Retina (tissue), 1 donor: ENCODE measurements at regions not wholly inside any gene's neighbourhood (a gene's known extent, or its start where the extent isn't known, plus 50 kb on each side); places are given as distances from the start of the nearest gene placed in this dataset.
"Not testable (repeated sequence)": the region's sequence is repeated elsewhere in the genome, so short reads cannot be mapped to it uniquely, and the experiment has no call there.

Experiments used
- DNase-seq: peaks from one replicate; pipeline ENCODE4 v3.0.0-alpha.2; 2016

DNA sequence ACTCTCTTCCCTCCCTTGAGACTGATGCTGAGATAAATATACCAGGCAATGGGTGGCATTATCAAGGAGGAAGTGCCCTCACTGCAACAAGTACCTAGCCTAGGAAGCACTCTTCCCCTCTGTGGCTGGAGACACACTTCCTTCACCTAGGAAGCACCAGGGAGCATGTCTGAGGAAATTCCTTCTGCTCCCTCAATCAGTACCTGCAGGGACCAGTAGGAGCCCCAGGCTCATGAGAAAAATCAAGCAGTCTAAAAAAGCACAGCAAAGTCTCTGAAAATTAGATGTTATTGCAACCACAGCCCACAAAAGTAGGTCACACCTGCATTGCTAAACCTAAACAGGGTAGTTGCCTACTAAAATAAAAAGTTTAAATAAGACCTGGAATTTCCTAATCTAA is 78.2 kb upstream of the TRPM1 start:
- DNase-seq = no peak

DNA sequence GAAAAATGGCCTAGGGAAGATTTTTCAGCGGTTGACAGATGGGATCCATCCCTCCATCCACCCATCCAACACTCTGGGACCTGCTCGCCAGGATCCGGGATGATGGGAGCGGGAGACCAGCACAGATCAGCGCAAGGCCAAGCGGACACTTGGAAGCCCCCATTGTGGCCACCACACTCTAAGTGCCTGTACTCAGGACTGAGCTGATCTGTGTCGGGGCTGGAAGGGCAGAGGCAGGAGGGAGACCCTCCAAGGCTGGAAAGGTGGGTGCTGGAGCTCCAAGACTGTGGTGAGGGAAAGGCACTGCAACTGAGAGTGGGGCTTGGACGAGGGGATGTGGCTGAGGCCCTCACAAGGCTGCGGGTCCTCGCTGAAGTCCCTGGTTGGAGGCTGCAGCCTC is 91.8 kb upstream of the TRPM1 start:
- no peak for DNase-seq

DNA sequence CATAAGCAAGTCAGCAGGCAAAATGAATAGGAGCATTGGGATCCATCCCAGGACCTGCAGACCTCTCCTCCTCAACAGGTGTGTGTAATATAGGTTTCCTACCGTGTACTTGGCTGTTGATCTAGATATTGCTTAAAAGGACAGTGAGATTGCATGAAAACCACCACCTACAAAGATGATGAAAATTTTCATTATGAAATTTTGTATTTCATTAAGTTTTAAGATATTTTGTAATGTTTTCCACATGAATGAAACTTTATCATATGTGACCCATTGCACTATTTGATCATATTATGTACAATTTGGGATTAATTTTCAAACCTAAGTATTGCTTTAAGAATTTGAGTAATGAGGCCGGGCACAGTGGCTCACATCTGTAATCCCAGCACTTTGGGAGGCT is 94.3 kb upstream of the TRPM1 start:
- DNase-seq = no peak

DNA sequence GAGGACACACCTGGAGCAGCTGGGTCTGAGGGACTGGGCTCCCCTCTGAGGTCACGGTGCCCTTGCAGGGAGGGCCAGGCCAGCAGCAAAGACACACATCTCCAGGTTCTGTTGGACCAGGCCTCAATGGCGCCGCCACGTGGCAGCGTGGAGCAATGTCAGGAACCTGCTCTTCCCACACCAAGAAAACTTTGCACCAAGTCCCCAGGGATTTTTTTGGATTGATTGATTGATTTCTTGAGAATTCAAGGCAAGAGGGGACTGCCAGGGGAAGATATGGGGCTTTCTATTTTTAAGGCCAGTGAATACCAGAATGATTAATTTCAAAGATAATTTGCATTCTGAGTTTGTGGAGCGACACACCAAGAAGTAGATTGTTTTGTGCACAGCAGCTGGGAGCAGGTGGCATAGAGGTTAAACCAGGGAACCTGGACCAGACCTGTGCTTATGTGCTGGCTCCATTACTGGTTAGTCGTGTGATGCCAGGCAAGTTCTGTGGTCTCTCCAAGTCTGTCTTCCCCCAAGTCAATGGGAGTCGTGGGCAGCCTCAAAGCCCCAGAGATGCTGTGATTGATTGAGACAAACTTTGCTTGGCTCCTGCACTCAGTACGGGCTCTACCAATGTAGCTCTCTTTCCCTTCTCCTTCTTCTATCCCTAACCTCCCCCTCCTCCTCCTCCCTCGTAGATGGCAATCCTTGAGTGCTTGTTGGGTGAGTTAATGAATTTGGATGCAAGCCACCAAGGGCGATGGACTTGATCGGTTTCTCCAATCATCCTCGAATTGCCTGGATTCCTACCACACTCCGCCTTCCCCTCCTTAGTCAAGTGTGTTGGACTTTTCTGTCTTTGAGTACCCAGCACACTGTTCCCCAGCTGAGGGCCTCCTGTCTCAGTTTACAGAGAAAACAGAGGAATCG is 96.2 kb upstream of the TRPM1 start:
- DNase-seq = no peak

DNA sequence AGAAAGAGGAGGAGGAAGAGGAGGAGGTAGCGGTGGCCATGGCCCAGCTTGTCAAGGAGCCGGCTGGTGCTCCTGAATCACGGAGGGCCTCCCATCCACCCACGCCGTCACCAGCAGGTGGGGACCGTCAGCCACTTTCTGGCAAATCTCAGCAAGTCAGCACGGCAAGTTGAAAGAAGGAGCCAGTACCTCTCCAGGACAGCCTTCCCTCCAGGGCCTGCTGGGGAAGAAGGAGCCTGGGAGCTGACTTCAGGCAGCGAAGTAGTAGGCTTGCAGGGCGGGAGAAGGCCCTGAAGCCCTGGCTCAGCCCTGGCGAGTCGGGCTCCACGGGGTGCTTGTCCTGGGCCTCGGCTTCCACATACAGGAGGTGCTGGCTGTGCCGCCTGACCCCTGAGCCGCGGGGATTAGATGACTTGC is 99.2 kb upstream of the TRPM1 start:
- DNase-seq = peak; percentile 81

DNA sequence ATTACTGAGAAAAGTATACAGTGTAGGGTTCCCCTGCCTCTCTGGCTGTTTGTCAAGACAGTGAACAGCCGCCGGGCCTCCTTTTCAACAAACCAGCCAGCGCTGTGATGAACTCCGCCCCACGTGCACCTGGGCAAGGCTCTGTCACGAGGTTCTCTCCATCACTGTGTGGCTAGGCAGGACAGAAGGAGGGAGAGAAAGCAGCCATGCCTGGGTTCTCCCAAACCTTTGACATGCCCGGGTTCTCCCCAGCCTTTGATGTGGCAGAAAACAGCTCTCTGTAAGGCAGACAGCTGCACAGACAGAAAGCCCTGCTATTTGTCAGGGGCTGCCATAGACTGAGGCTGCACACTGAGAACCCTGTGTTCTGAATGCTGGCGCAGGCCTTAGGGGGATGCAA is 101.4 kb upstream of the TRPM1 start:
- no peak for DNase-seq

DNA sequence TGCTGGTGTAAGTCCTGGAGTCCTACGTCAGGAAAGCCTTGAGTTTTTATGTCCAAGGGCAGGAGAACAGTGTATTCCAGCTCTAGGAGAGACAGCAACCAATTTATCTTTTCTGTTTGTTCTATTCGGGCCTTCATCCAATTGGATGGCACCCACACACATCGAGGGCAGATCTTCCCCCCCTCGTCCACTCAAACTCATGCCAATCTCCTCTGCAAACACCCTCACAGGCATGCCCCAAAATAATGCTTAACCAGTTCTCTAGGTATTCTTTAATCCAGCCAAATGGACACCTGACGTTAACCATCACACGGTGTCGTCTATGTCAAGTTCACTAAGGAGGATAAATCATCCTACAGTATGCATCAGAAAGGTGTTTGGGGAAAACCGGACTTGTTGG is 102.5 kb upstream of the TRPM1 start:
- DNase-seq = no peak

DNA sequence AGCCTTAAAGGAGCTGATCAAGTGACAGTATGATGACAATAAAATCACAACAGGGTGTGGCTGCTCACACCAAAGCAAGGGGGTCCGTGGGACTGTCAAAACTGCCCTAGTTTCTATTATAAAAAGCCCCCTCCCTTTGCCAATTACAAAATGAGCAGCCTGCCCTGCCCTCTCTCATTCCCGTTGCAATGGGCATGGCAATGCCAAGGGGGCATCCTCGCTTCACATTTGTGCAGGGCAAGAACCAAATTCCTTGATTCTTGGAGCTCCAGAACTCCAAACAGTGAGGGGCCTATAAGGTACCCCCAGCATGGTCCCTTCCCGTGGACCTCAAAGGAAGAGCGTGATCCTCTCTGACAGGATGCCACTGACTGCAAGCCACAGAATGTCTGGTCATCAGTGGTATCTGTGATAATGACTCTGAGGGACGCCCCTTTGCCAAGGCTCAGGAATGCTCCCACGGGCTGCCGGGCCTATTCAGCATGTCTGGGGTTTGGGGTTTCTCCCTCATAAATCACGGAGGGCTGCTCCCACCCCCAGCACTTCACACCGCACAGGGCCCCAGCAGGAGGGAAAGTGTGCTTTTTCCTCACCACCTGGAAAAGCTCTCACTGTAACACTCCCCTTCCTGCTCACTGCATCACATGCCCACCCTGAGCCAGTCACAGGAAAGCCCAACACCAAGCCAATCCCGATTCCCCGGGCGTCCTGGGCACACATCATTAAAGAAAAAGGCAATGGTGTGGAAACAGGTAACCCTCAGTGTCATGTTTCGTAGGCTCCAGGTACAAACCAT is 105.1 kb upstream of the TRPM1 start:
- DNase-seq = no peak

DNA sequence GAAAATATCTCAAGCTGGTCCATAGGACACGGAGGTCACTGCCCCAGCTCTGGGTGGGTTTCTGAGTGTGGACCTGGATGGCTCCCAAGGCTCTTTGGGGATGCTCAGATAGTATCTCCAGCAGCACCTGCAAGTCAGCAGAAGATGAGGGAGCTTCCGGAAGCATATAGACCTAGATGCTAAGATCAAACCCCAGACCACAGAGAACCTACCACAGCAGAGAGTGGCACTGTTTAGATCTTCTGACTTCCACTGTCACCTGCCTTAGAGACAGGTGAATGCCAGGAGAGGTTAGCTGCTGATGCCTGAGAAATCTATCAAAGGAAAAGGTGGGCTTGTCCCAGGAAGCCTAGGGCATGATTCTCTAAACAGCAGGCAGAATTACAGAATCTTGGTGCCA is 105.7 kb upstream of the TRPM1 start:
- no peak for DNase-seq

DNA sequence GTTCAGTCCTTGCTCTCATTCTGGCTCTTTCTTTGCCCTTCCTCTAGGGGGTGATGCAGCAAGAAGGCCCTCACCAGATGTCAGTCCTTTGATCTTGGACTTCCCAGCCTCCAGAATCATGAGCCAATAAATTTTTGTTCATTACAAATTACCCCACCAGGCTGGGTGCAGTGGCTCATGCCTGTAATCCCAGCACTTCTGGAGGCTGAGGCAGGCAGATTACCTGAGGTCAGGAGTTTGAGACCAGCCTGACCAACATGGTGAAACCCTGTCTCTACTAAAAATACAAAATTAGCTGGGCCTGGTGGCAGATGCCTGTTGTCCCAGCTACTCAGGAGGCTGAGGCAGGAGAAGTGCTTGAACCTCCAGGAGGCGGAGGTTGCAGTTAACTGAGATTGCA is 106.3 kb upstream of the TRPM1 start:
- DNase-seq = not testable (repeated sequence)

DNA sequence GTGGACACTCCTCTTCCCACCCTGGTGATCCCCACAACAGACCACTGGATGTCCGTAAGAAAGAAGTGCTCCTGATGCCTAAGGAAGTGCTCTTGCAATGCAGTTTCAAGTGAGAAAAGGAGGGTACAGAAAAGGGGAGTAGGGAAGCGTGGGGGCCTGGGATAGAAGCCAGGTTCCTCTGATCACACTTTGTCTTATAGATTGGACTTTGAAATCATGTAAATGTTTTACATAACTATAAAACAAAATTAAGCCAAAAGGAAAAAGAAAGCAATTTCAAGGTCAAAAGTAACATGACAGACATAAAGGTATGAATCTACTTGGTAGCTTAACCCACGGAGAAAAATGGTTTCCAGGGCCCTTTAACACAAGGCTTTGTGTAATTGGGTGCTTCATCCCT is 107.3 kb upstream of the TRPM1 start:
- no peak for DNase-seq

DNA sequence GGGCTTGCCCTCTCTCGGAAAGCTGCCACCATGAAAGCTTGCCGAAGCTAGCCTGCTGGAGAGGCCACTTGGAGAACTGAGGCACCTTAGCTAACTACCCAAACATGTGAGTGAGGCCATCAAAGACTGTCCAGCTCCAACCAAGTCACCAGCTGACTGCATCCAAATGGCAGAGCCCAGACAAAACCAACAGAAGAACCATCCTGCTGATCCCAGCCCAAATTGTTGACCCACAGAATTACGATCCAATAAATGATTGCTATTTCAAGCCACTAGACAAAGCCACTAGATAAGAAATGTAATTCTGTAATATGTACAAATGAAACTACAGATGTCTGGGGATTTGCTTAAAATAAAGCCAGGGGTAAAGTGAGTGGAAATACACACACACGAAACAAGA is 109.8 kb upstream of the TRPM1 start:
- no peak for DNase-seq

DNA sequence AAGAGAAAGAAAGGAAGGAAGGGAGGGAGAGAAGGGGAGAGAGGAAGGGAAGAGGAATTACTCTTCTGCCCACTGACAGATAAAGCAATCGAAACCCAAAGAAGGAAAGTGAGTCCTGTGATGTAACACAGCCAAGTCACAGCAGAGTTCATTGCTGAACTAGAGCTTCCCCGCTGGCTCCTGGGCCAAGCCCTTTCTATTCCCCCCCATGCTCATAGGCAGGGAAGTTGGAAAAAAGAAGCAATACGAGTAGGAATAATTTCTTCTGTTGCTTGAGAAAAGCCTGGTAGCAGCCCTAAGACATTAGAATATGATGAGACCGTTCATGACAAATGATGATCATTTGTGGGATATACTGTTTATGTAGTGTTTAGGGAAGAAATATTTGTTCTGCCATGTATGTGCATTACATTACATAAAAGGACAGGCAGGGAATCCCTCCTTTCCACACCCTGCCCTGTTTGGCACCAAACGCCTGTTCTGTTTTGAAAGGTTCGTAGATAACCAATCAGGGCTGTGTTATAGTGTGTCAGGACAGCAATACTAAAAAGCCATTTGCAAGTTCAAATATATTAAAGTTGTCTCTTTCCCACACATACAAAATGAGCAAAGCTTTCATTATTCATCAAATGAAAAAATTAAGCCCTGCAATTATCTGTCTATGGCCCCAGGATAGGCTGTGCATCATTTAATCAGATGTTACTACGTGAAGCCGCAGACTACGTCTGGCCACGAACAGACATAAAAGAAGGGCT is 111.0 kb upstream of the TRPM1 start:
- no peak for DNase-seq

DNA sequence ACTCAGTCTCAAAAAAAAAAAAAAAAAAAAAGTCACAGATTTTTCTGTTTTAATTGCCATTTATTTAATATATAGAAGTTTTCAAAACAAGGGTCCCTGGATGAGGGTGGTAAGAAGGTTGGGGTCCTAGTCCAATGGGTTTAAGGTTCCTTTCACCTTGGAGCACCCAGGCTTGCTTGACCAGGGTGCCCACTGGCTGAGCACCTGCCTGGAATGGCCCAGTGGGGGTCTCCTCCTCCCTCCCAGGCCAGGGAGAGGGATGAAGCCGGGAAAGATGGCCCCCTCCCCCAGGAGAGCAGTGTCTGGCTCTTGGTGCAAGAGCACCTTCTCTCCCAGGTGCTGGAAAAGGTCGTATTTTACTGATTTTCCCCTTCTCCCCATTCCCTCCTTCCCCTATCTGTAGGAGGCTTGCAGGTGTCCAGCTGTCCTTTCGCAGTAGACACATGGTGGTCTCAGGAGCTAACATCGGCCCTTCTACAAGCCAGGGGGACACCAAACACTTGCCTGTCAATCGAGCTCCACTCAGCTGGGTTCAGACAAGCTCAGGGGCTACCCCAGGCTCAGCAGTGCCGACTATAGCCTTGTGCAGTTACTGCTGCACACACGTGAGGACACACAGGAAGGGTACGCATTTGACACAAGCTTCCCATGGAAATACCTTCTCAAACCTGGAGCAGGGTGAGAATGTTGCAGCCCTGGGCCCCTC is 112.3 kb upstream of the KLF13 start:
- no peak for DNase-seq

DNA sequence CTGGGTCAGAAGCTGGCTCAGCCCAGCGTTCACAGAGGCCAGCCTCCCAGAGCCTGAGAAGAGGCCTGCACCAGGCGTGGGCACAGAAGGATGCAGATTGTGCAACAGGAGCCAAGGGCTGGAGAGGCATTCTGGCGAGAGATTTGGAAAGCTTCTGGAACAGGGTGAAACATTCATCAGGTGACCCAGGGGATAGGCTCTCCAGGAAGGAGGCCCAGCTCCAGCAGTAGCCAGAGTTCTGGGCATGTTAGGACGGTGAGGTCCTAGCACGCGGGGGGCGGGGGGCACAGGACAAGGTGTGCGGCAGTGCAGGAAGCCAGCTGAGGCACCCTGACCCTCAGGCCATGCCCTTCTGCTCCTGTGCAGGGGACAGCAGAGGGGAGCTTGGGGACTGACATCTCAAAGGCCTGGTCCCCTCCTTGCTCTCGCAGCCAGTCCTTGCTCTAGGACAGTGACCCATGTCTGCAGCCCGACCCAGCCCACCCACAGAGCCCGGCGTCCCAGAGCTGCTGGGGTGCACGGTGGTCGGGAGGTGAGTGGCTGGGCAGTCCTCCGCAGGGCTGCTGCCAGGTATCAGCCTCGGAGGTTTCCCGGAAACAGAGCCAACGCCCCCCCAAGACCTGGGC is 111.7 kb upstream of the KLF13 start:
- DNase-seq = peak; percentile 43

DNA sequence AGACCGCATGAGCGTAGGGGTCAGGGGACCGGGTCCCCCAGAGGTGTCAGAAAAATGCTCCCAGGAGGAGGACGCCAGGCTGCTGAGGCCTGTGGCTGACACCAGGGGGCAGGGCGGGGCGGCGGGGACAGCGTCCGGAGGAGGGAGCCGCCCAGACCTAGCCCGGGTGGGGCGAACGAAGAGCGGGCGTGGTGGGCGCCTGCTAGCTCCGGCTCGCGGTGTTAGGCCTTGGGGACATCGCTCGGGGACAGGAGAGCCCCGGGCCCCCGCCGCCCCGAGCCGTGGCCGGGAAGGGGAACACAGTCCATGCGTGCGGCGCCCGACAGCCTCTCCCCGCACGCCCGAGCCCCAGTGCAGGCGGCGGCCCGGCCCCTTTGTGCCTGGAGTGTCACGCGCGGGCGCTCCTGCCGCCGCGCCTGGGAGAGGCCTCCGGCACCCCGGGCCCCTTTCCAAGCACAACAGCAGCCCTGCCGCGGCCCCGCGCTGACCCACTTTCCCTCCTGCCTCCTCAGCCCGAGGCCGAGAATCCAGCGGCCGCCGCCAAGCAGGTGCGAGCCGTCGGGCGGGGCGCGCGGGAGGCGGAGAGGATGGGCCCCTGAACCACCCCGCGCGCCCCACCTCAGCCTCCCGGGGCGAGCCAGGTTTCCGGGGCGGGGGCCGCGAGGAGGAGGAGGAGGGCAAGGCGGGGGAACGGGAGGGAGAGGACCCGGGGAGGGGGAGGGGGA is 111.0 kb upstream of the KLF13 start:
- peak; percentile 95 for DNase-seq

DNA sequence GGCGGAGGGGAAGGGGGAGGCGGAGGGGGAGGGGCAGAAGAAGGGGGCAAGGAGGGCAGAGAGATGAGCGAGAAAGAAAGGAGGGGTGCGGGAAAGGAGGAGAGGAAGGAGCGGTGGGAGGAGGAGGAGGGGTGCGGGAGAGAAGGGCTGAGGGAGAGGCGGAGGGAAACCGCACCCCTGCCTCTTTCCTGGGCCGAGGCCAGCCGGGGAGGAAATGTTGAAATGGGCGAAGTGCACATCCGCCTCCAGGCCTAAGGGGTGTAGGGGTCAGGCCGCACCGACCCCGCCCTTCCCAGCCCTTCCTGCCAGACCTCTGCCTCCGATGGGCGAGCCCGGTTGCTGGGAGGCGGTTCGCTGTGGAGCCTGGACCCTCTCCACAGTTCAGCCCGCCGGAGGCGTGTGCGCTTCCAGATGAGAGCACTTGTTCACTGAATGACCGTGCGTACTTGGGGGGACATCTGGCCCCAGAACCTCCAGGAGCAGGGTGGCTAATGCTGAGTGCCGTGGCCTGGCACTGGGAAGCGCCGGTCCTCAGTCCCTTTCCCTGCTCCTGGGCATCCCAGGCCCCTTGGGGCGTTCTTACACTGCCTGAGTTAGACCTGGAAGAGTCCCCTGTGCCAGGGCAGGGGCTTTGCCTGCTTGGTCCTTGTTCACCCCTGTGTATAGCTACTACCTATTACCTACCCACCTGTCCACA is 110.3 kb upstream of the KLF13 start:
- DNase-seq = peak; percentile 90

DNA sequence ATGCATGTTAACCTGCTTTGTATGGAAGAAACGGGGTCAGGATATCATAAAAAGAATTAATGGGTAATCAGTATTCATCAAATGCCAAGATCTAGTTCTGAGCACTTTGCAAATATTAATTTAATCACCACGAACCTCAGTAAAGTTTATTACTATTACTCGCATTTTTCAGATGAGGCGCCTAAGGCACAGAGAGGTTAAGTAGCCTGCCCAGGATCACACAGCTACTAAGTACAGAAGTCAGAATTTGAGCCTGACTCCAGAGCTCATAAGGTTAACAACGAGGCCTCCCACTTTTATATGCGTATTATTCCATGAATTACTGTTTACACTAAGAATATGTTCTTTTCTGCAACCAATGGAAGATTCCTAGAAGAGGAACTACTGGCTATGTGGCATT is 109.6 kb upstream of the KLF13 start:
- DNase-seq = no peak

DNA sequence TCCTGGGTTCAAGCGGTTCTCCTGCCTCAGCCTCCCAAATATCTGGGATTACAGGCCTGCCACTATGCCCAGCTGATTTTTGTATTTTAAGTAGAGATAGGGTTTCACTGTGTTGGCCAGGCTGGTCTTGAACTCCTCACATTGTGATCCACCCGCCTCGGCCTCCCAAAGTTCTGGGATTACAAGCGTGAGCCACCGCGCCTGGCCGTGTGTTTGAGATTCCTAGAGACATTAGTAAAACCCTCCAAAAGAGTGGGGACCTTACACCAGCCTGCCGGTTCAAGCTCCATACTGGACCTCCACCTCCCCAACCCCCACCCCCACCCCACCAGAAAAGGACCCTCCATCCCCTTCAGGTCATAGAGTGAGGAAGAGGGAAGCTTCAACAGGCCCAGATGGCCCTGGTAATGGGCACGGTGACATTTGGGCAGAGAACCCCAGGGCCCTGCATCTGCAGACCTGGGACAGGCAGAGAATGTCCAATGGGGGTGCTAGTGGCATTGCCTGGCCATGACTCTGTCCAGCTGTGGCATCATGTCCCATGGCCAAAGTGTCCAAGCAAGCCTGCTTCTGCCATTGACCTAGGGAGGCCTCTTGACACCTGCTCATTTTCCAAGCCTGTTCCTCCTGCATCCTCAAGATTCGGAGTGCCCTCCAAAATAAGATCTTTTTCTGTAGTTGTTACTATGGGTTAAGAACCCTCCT is 108.9 kb upstream of the KLF13 start:
- DNase-seq = no peak

DNA sequence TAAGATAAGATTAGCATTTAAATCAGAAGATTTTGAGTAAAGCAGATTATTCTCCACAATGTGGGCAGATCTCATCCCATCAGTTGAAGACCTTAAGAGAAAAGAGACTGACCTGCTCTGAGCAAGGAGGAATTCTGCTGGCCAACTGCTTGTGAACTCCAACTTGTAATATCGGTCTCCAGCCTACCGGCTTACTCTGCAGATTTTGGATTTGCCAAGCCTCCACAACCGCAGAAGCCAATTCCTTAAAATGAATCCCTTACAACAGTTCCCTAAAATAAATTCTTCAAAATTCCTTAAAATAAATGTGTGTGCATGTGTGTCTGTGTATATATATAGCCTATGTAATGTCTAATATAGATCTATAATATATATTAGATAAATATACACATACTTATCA is 107.4 kb upstream of the KLF13 start:
- DNase-seq = no peak
